ENCODE measurements at regions not wholly inside any gene's neighbourhood (a gene's known extent, or its start where the extent isn't known, plus 50 kb on each side); places are given as distances from the start of the nearest gene placed in this dataset.

GRCh38 chr14:35222872-35223466 is 69.2 kb upstream of the PSMA6 start:
- no peak for DNase-seq

- no peak for DNase-seq
Observed at GRCh38 chr14:35223927-35224326, 68.3 kb upstream of the PSMA6 start.

GRCh38 chr14:35224615-35225014 is 67.6 kb upstream of the PSMA6 start:
- peak; percentile 50 for DNase-seq

- DNase-seq: peak; percentile 76
Observed at GRCh38 chr14:35229084-35229791, 62.9 kb upstream of the PSMA6 start.

- no peak for DNase-seq
Observed at GRCh38 chr14:35229792-35230089, 62.4 kb upstream of the PSMA6 start.

- DNase-seq: no peak
Observed at GRCh38 chr14:35231207-35231760, 60.9 kb upstream of the PSMA6 start.

GRCh38 chr14:35234012-35234805 is 58.0 kb upstream of the PSMA6 start:
- no peak for DNase-seq

GRCh38 chr14:35235840-35236239 is 56.3 kb upstream of the PSMA6 start:
- no peak for DNase-seq

- no peak for DNase-seq
Observed at GRCh38 chr14:35236806-35237205, 55.4 kb upstream of the PSMA6 start.

GRCh38 chr14:35240231-35240630 is 52.0 kb upstream of the PSMA6 start:
- DNase-seq: peak; percentile 79
